ENCODE measurements at regions not wholly inside any gene's neighbourhood (a gene's known extent, or its start where the extent isn't known, plus 50 kb on each side); places are given as distances from the start of the nearest gene placed in this dataset.

DNA sequence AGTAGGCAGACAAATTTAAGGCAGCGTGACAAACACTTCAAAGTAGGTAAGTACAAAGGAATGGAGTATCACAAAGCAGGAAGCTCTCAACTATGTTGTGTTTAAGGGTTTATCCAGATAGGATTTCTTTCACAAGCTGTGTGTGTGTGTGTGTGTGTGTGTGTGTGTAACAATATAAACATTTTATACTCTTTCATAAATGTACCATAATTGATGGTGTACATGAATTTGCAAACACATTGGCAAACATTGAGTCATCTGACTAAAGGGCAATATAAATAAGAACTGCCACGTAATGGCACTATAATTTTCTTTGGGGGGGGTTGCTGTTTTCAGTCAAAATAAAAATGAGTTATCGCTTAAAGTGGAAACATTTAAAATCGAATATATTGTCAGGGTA lies 1004.4 kb upstream of the DDX18 start:
- no peak overlapping the region for H2AFZ ChIP-seq (ENCODE audit: low read length)
- no peaks in the 10 kb centered on the region for H3K36me3 ChIP-seq (ENCODE audit: control insufficient read depth, insufficient read depth, low read length)
- no peak overlapping the region for H3K4me3 ChIP-seq (replicated peaks in 1 of 4; ENCODE audit: control extremely low read depth in 1 of 4, insufficient read depth in 1 of 4, low read depth in 3 of 4, low read length in 4 of 4)
- TF ChIP-seq EZH2 (IDR thresholded peaks at IDR 0.05; ENCODE audit: low read length, missing control alignments), result no peak
- TF ChIP-seq, protein P1, sequence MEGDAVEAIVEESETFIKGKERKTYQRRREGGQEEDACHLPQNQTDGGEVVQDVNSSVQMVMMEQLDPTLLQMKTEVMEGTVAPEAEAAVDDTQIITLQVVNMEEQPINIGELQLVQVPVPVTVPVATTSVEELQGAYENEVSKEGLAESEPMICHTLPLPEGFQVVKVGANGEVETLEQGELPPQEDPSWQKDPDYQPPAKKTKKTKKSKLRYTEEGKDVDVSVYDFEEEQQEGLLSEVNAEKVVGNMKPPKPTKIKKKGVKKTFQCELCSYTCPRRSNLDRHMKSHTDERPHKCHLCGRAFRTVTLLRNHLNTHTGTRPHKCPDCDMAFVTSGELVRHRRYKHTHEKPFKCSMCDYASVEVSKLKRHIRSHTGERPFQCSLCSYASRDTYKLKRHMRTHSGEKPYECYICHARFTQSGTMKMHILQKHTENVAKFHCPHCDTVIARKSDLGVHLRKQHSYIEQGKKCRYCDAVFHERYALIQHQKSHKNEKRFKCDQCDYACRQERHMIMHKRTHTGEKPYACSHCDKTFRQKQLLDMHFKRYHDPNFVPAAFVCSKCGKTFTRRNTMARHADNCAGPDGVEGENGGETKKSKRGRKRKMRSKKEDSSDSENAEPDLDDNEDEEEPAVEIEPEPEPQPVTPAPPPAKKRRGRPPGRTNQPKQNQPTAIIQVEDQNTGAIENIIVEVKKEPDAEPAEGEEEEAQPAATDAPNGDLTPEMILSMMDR (conservative IDR thresholded peaks at IDR 0.05 in 1 of 2, IDR thresholded peaks at IDR 0.05 in 1 of 2; ENCODE audit: low read depth in 1 of 2, low read length in 2 of 2), result no peak
- no peak overlapping the region for H3K4me2 ChIP-seq (ENCODE audit: extremely low read depth, insufficient read depth, low read length)
- no peaks in the 10 kb centered on the region for H3K27me3 ChIP-seq (ENCODE audit: control insufficient read depth, insufficient read depth, low read length)
- H3K9ac ChIP-seq (ENCODE audit: insufficient read depth, low read length), result no peak overlapping the region
- H3K79me2 ChIP-seq (ENCODE audit: control insufficient read depth, insufficient read depth, low read length), result no peaks in the 10 kb centered on the region
- no peak overlapping the region for H3K27ac ChIP-seq (ENCODE audit: insufficient read depth, low read length)
- no peaks in the 10 kb centered on the region for H4K20me1 ChIP-seq (ENCODE audit: control insufficient read depth, extremely low read depth, insufficient read depth, low read length)
- no peaks in the 10 kb centered on the region for H3K4me1 ChIP-seq (ENCODE audit: control insufficient read depth, extremely low read depth, insufficient read depth, low read length)
- peak in 1 of 2 donors; percentile 3 for DNase-seq (ENCODE audit: low read depth in 2 of 2)
- no peaks in the 10 kb centered on the region for H3K9me3 ChIP-seq (ENCODE audit: control insufficient read depth, insufficient read depth, low read depth, low read length)

DNA sequence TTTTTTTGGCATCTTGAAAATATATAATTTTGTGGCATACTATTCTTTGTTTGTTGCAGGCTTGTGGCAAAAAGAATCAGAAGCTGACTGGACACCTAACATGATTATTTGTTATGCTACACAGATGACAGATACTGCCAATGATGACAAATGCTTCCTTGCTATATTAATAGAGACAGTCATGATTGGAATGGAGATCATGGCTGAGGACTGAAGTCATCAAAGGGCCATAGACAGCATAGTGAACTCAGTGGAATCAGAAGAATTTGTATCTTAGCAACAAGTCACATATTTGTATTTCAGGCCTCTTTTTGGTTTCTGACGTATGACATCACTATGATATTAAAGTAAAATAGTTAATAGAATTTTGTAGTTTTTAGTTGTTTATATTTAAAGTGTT lies 1003.8 kb upstream of the DDX18 start:
- no peaks in the 10 kb centered on the region for H3K27me3 ChIP-seq (ENCODE audit: control insufficient read depth, insufficient read depth, low read length)
- H3K9me3 ChIP-seq (ENCODE audit: control insufficient read depth, insufficient read depth, low read depth, low read length), result no peaks in the 10 kb centered on the region
- no peaks in the 10 kb centered on the region for H3K4me1 ChIP-seq (ENCODE audit: control insufficient read depth, extremely low read depth, insufficient read depth, low read length)
- no peak overlapping the region for H3K4me3 ChIP-seq (replicated peaks in 1 of 4; ENCODE audit: control extremely low read depth in 1 of 4, insufficient read depth in 1 of 4, low read depth in 3 of 4, low read length in 4 of 4)
- no peaks in the 10 kb centered on the region for H3K79me2 ChIP-seq (ENCODE audit: control insufficient read depth, insufficient read depth, low read length)
- DNase-seq (ENCODE audit: low read depth in 2 of 2), result peak in 1 of 2 donors; percentile 9
- no peak overlapping the region for H3K9ac ChIP-seq (ENCODE audit: insufficient read depth, low read length)
- no peaks in the 10 kb centered on the region for H4K20me1 ChIP-seq (ENCODE audit: control insufficient read depth, extremely low read depth, insufficient read depth, low read length)
- no peak overlapping the region for H3K27ac ChIP-seq (ENCODE audit: insufficient read depth, low read length)
- no peaks in the 10 kb centered on the region for H3K36me3 ChIP-seq (ENCODE audit: control insufficient read depth, insufficient read depth, low read length)
- H3K4me2 ChIP-seq (ENCODE audit: extremely low read depth, insufficient read depth, low read length), result no peak overlapping the region
- no peak for TF ChIP-seq EZH2 (IDR thresholded peaks at IDR 0.05; ENCODE audit: low read length, missing control alignments)
- TF ChIP-seq, protein P1 (conservative IDR thresholded peaks at IDR 0.05 in 1 of 2, IDR thresholded peaks at IDR 0.05 in 1 of 2; ENCODE audit: low read depth in 1 of 2, low read length in 2 of 2), result no peak
- no peak overlapping the region for H2AFZ ChIP-seq (ENCODE audit: low read length)

DNA sequence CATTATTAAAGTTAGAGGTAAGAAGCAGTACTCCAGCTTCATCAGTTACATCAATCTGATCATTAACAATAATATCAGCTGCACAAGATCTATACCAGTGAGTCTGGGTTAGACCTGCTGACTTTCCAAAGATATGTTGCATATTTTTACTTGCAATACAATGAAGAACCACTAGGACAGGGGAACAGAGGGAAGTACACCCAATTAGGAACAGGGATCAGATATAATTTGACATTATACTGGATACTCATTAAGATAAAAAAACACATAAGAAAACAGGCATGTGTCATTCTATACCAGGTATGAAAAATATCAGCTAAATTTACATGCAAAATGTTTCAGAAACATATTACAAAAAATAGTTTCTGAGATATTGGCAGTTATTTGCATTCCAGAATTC lies 995.1 kb upstream of the DDX18 start:
- no peaks in the 10 kb centered on the region for H3K27me3 ChIP-seq (ENCODE audit: control insufficient read depth, insufficient read depth, low read length)
- H2AFZ ChIP-seq (ENCODE audit: low read length), result no peak overlapping the region
- no peaks in the 10 kb centered on the region for H3K4me1 ChIP-seq (ENCODE audit: control insufficient read depth, extremely low read depth, insufficient read depth, low read length)
- DNase-seq (ENCODE audit: low read depth in 2 of 2), result no peak
- no peaks in the 10 kb centered on the region for H4K20me1 ChIP-seq (ENCODE audit: control insufficient read depth, extremely low read depth, insufficient read depth, low read length)
- H3K4me2 ChIP-seq (ENCODE audit: extremely low read depth, insufficient read depth, low read length), result no peak overlapping the region
- no peak overlapping the region for H3K27ac ChIP-seq (ENCODE audit: insufficient read depth, low read length)
- no peaks in the 10 kb centered on the region for H3K79me2 ChIP-seq (ENCODE audit: control insufficient read depth, insufficient read depth, low read length)
- TF ChIP-seq, protein P1 (conservative IDR thresholded peaks at IDR 0.05 in 1 of 2, IDR thresholded peaks at IDR 0.05 in 1 of 2; ENCODE audit: low read depth in 1 of 2, low read length in 2 of 2), result peak in 1 of 2 donors; percentile 3
- TF ChIP-seq EZH2 (IDR thresholded peaks at IDR 0.05; ENCODE audit: low read length, missing control alignments), result no peak
- no peak overlapping the region for H3K4me3 ChIP-seq (replicated peaks in 1 of 4; ENCODE audit: control extremely low read depth in 1 of 4, insufficient read depth in 1 of 4, low read depth in 3 of 4, low read length in 4 of 4)
- H3K9ac ChIP-seq (ENCODE audit: insufficient read depth, low read length), result no peak overlapping the region
- H3K36me3 ChIP-seq (ENCODE audit: control insufficient read depth, insufficient read depth, low read length), result no peaks in the 10 kb centered on the region
- H3K9me3 ChIP-seq (ENCODE audit: control insufficient read depth, insufficient read depth, low read depth, low read length), result no peaks in the 10 kb centered on the region

All from fibroblast of lung (primary cell).